ENCODE measurements at regions not wholly inside any gene's neighbourhood (a gene's known extent, or its start where the extent isn't known, plus 50 kb on each side); places are given as distances from the start of the nearest gene placed in this dataset.

GRCh38 chr2:184410160-184410559 lies 188.2 kb upstream of the ZNF804A start:
- Histone ChIP-seq H3K4me1 (ENCODE audit: control insufficient read depth, extremely low read depth, insufficient read depth, low read length) (no peaks in the 10 kb centered on the region), H2AFZ (ENCODE audit: low read depth, low read length) (no peak overlapping the region), H3K4me3 (replicated peaks in 1 of 3; ENCODE audit: insufficient read depth in 1 of 3, low read depth in 1 of 3, low read length in 3 of 3) (no peak overlapping the region), H3K4me2 (ENCODE audit: insufficient read depth, low read length) (no peak overlapping the region), H3K79me2 (ENCODE audit: control insufficient read depth, insufficient read depth, low read length) (no peaks in the 10 kb centered on the region), H3K9me1 (replicated peaks; ENCODE audit: control insufficient read depth, extremely low read depth, insufficient read depth, low read length) (no peaks in the 10 kb centered on the region), H3K9me3 (replicated peaks; ENCODE audit: control insufficient read depth, insufficient read depth, low read length) (no peaks in the 10 kb centered on the region), H3K27me3 (ENCODE audit: control insufficient read depth in 2 of 2, insufficient read depth in 2 of 2, low read length in 2 of 2) (no peaks in the 10 kb centered on the region), H3K9ac (replicated peaks; ENCODE audit: extremely low read depth, insufficient read depth, low read length) (no peak overlapping the region), H3K27ac (ENCODE audit: insufficient read depth, low read depth, low read length) (no peak overlapping the region), H4K20me1 (replicated peaks; ENCODE audit: control insufficient read depth, extremely low read depth, insufficient read depth, low read length) (no peaks in the 10 kb centered on the region), H3K36me3 (ENCODE audit: control insufficient read depth in 2 of 2, extremely low read depth in 1 of 2, insufficient read depth in 2 of 2, low read length in 2 of 2) (no peaks in the 10 kb centered on the region)
- POLR2A ChIA-PET: no interaction called here
- DNase-seq (ENCODE audit: low read depth, low spot score) (no peak), FAIRE-seq (no peak)
- no TSS peak for BruUV-seq (replicated peaks)
- intact Hi-C loops (cut with micrococcal nuclease) (no loop called here), dilution Hi-C loops (cut with MboI; ENCODE audit: extremely low pct_ligation_motif_present, low sequenced_read_pairs) (no loop called here)
- CTCF ChIA-PET: interaction anchor here (1.0 to 1.4 kb wide), 4 partner anchors 10 to 25 kb away, joined by 3 to 4 read pairs (median 3); no protein-coding TSS in a partner anchor
- TF ChIP-seq POLR2A (IDR thresholded peaks at IDR 0.05; ENCODE audit: low read depth, low read length): no peak
- no peak for TF ChIP-seq POLR2AphosphoS5 (IDR thresholded peaks at IDR 0.05; ENCODE audit: insufficient read depth, low read depth, low read length)

GRCh38 chr2:184413221-184413620 lies 185.1 kb upstream of the ZNF804A start:
- Histone ChIP-seq H3K9me3 (replicated peaks; ENCODE audit: control insufficient read depth, insufficient read depth, low read length) (no peaks in the 10 kb centered on the region), H4K20me1 (replicated peaks; ENCODE audit: control insufficient read depth, extremely low read depth, insufficient read depth, low read length) (no peaks in the 10 kb centered on the region), H3K36me3 (ENCODE audit: control insufficient read depth in 2 of 2, extremely low read depth in 1 of 2, insufficient read depth in 2 of 2, low read length in 2 of 2) (no peaks in the 10 kb centered on the region), H3K79me2 (ENCODE audit: control insufficient read depth, insufficient read depth, low read length) (no peaks in the 10 kb centered on the region), H3K4me1 (ENCODE audit: control insufficient read depth, extremely low read depth, insufficient read depth, low read length) (no peaks in the 10 kb centered on the region), H3K9me1 (replicated peaks; ENCODE audit: control insufficient read depth, extremely low read depth, insufficient read depth, low read length) (no peaks in the 10 kb centered on the region), H3K27me3 (ENCODE audit: control insufficient read depth in 2 of 2, insufficient read depth in 2 of 2, low read length in 2 of 2) (no peaks in the 10 kb centered on the region), H3K27ac (ENCODE audit: insufficient read depth, low read depth, low read length) (no peak overlapping the region), H2AFZ (ENCODE audit: low read depth, low read length) (no peak overlapping the region), H3K4me2 (ENCODE audit: insufficient read depth, low read length) (no peak overlapping the region), H3K4me3 (replicated peaks in 1 of 3; ENCODE audit: insufficient read depth in 1 of 3, low read depth in 1 of 3, low read length in 3 of 3) (no peak overlapping the region), H3K9ac (replicated peaks; ENCODE audit: extremely low read depth, insufficient read depth, low read length) (no peak overlapping the region)
- BruUV-seq (replicated peaks): no TSS peak
- ChIA-PET CTCF (no interaction called here), POLR2A (no interaction called here)
- no peak for FAIRE-seq
- no peak for TF ChIP-seq CTCF (IDR thresholded peaks at IDR 0.05; ENCODE audit: extremely low read depth in 1 of 2, insufficient read depth in 1 of 2, low read depth in 1 of 2, low read length in 2 of 2)
- no peak for TF ChIP-seq GATA2 (IDR thresholded peaks at IDR 0.05; ENCODE audit: insufficient read depth, insufficient read length, low read depth, low read length)
- TF ChIP-seq MAX (IDR thresholded peaks at IDR 0.05; ENCODE audit: insufficient read depth, insufficient read length): no peak
- TF ChIP-seq EZH2 (IDR thresholded peaks at IDR 0.05; ENCODE audit: borderline replicate concordance, low read depth, low read length, severe bottlenecking): no peak
- TF ChIP-seq POLR2A (IDR thresholded peaks at IDR 0.05; ENCODE audit: low read depth, low read length): no peak
- TF ChIP-seq POLR2AphosphoS5 (IDR thresholded peaks at IDR 0.05; ENCODE audit: insufficient read depth, low read depth, low read length): no peak
- no peak for TF ChIP-seq FOS (IDR thresholded peaks at IDR 0.05; ENCODE audit: borderline replicate concordance, insufficient read depth, low read length)
- no peak for TF ChIP-seq MYC (IDR thresholded peaks at IDR 0.05; ENCODE audit: low read depth, low read length)
- no peak for TF ChIP-seq JUN (IDR thresholded peaks at IDR 0.05; ENCODE audit: borderline replicate concordance, insufficient read depth, insufficient read length, low read depth)
- intact Hi-C loops (cut with micrococcal nuclease): no loop called here
- dilution Hi-C loops (cut with MboI; ENCODE audit: extremely low pct_ligation_motif_present, low sequenced_read_pairs): no loop called here
- DNase-seq (ENCODE audit: low read depth, low spot score): no peak

Data from endothelial cell of umbilical vein (primary cell).